Endothelial cell of umbilical vein (primary cell): ENCODE measurements at regions not wholly inside any gene's neighbourhood (a gene's known extent, or its start where the extent isn't known, plus 50 kb on each side); places are given as distances from the start of the nearest gene placed in this dataset.

ENCODE experiments used
- BruUV-seq: library from RNA; stranded (reverse); fragments of 400-500 nt; replicated peaks from 2 replicates; lab custom pipeline; 2021; lab: Mats Ljungman, UMichigan
- CTCF ChIA-PET: fragments of 300-600, 350-600 bp; sonication (Branson Sonifier 250); formaldehyde crosslinking; loops from one replicate; lab custom pipeline; 2021; ENCODE audit warnings: antibody characterized with exemption, inconsistent platforms; lab: Charles Lee
- POLR2A ChIA-PET: fragments of 300-600, 350-600 bp; sonication (Branson Sonifier 250); formaldehyde crosslinking; loops from one replicate; lab custom pipeline; 2021; ENCODE audit warnings: antibody characterized with exemption, inconsistent platforms; lab: Charles Lee
- DNase-seq: peaks from one replicate; pipeline ENCODE4 v3.0.0-alpha.2; 2011; ENCODE audit warnings: low read depth, low spot score
- FAIRE-seq: peaks from 2 replicates; lab custom pipeline; 2011; peaks lifted over from hg19 to GRCh38; lab: Jason Lieb, UNC
- H2AFZ ChIP-seq: 2 replicates; pipeline ENCODE4 v1.6.0; 2012; ENCODE audit warnings: low read depth, low read length, control low read depth, inconsistent platforms
- H3K27ac ChIP-seq: 2 replicates; pipeline ENCODE4 v1.5.1; 2011; ENCODE audit warnings: low read depth, mild to moderate bottlenecking, control low read depth, low read length, moderate library complexity; ENCODE audit not compliant: insufficient read depth
- H3K27me3 ChIP-seq, 2 experiments: 2 replicates each; pipeline versions ENCODE4 v1.6.0 to v1.6.1; 2011; ENCODE audit warnings: low read length in 2 of 2, mixed read lengths in 1 of 2; ENCODE audit not compliant: control insufficient read depth in 2 of 2, insufficient read depth in 2 of 2
- H3K36me3 ChIP-seq, 2 experiments: 2 replicates in 1 of 2; 3 replicates in 1 of 2; pipeline ENCODE4 v1.5.1; 2011; ENCODE audit warnings: low read length in 2 of 2, mild to moderate bottlenecking in 1 of 2, moderate library complexity in 1 of 2; ENCODE audit not compliant: control insufficient read depth in 2 of 2, insufficient read depth in 2 of 2; ENCODE audit errors: extremely low read depth in 1 of 2
- H3K4me1 ChIP-seq: 3 replicates; pipeline ENCODE4 v1.5.1; 2011; ENCODE audit warnings: mild to moderate bottlenecking, low read length; ENCODE audit not compliant: control insufficient read depth, insufficient read depth; ENCODE audit errors: extremely low read depth
- H3K4me2 ChIP-seq: 2 replicates; pipeline ENCODE4 v1.6.1; 2011; ENCODE audit warnings: low read length, control low read depth, mixed read lengths; ENCODE audit not compliant: insufficient read depth
- H3K4me3 ChIP-seq, 3 experiments: fragments of 200-600 bp in 1 of 3; sonication (generic), shearing (Covaris generic) in 1 of 3; replicated peaks in 1 of 3; 2 replicates each; pipeline ENCODE4 v1.5.1; 2011 to 2016; ENCODE audit warnings: control low read depth in 3 of 3, low read length in 3 of 3, mild to moderate bottlenecking in 2 of 3, inconsistent platforms in 1 of 3, low read depth in 1 of 3, moderate library complexity in 1 of 3; ENCODE audit not compliant: insufficient read depth in 1 of 3
- H3K79me2 ChIP-seq: 2 replicates; pipeline ENCODE4 v1.6.0; 2012; ENCODE audit warnings: low read length, inconsistent platforms; ENCODE audit not compliant: control insufficient read depth, insufficient read depth
- H3K9ac ChIP-seq: replicated peaks from 2 replicates; pipeline ENCODE3; 2011; ENCODE audit warnings: low read length, control low read depth; ENCODE audit not compliant: insufficient read depth; ENCODE audit errors: extremely low read depth
- H3K9me1 ChIP-seq: replicated peaks from 3 replicates; pipeline ENCODE4 v1.6.0; 2011; ENCODE audit warnings: mild to moderate bottlenecking, low read length; ENCODE audit not compliant: control insufficient read depth, insufficient read depth; ENCODE audit errors: extremely low read depth
- H3K9me3 ChIP-seq: replicated peaks from 2 replicates; pipeline ENCODE4 v1.5.1; 2012; ENCODE audit warnings: low read length, inconsistent platforms; ENCODE audit not compliant: control insufficient read depth, insufficient read depth
- H4K20me1 ChIP-seq: replicated peaks from 2 replicates; pipeline ENCODE3; 2011; ENCODE audit warnings: mild to moderate bottlenecking, low read length; ENCODE audit not compliant: control insufficient read depth, insufficient read depth; ENCODE audit errors: extremely low read depth
- EZH2 ChIP-seq: IDR thresholded peaks from 2 replicates; pipeline ENCODE4 v1.6.1; 2012; ENCODE audit warnings: borderline replicate concordance, low read depth, mild to moderate bottlenecking, moderate library complexity, low read length, inconsistent platforms; ENCODE audit not compliant: severe bottlenecking
- FOS ChIP-seq: IDR thresholded peaks from 2 replicates; pipeline ENCODE4 v1.6.1; 2011; ENCODE audit warnings: mild to moderate bottlenecking, low read length, moderate library complexity, borderline replicate concordance; ENCODE audit not compliant: insufficient read depth
- GATA2 ChIP-seq: IDR thresholded peaks from 2 replicates; pipeline ENCODE4 v1.7.0; 2011; ENCODE audit warnings: low read depth, mild to moderate bottlenecking, moderate library complexity, mixed read lengths, low read length; ENCODE audit not compliant: insufficient read length, insufficient read depth
- JUN ChIP-seq: IDR thresholded peaks from 2 replicates; pipeline ENCODE4 v1.6.1; 2011; ENCODE audit warnings: borderline replicate concordance, low read depth; ENCODE audit not compliant: insufficient read length, insufficient read depth
- MYC ChIP-seq: IDR thresholded peaks from one replicate; pipeline ENCODE4 v1.6.1; 2011; ENCODE audit warnings: mild to moderate bottlenecking, low read depth, low read length
- POLR2A ChIP-seq: IDR thresholded peaks from 2 replicates; pipeline ENCODE4 v1.6.1; 2012; ENCODE audit warnings: low read depth, mild to moderate bottlenecking, control low read depth, low read length
- POLR2AphosphoS5 ChIP-seq: IDR thresholded peaks from 2 replicates; pipeline ENCODE4 v1.6.1; 2012; ENCODE audit warnings: low read depth, mild to moderate bottlenecking, control low read depth, low read length, moderate library complexity; ENCODE audit not compliant: insufficient read depth
- dilution Hi-C: fragments of 300-500 bp; cut with MboI; formaldehyde crosslinking; loops from one replicate; pipeline ENCODE4 v1.15.0; 2019; ENCODE audit warnings: low sequenced_read_pairs; ENCODE audit not compliant: extremely low pct_ligation_motif_present
- intact Hi-C: fragments of 100-400 bp; cut with micrococcal nuclease; formaldehyde crosslinking; loops from one replicate; pipeline ENCODE4 v1.10.0; 2022
- TF ChIP-seq, protein P1 (sequence below): IDR thresholded peaks from 2 replicates; pipeline ENCODE4 v1.6.1; 2011; ENCODE audit not compliant: insufficient read depth, insufficient read length
- TF ChIP-seq, protein P2 (sequence below), 2 donors: IDR thresholded peaks; 1 replicate in 1 of 2; 2 replicates in 1 of 2; pipeline ENCODE4 v1.5.1; 2011; ENCODE audit warnings: low read length in 2 of 2, mild to moderate bottlenecking in 2 of 2, moderate library complexity in 2 of 2, control low read depth in 1 of 2, inconsistent platforms in 1 of 2, low read depth in 1 of 2; ENCODE audit not compliant: insufficient read depth in 1 of 2; ENCODE audit errors: extremely low read depth in 1 of 2

DNA sequence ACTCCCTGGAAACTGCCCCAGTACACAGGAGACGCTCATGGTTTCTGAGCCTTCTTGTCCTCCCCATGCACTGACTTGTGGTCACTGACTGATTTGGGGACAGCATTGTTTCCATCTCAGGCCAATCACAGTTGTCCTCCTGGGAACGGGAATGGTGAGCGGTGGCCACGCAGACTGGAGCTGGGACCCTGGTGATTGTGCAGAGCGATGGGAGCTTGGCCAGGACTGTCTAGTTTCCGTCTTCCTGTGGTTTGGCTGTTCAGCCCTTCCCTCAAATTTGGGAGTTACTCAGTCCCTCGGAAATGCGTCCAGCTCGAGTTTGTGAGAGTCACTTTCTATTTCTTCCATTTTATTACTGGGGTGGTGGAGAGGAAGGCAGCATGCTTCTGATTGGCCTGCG is 250.9 kb downstream of the ACTR3B start:
- H3K9me3 ChIP-seq = peaks cover 2% of the 10 kb centered on the region
- ChIA-PET POLR2A (no interaction called here), CTCF (no interaction called here)
- H3K9me1 ChIP-seq = no peaks in the 10 kb centered on the region
- FAIRE-seq (no peak), DNase-seq (no peak)
- no peak overlapping the region for H3K4me3 ChIP-seq
- TF ChIP-seq POLR2AphosphoS5 (no peak), POLR2A (no peak), JUN (no peak), MYC (no peak), EZH2 (no peak), FOS (no peak), GATA2 (no peak)
- TF ChIP-seq, protein P1, sequence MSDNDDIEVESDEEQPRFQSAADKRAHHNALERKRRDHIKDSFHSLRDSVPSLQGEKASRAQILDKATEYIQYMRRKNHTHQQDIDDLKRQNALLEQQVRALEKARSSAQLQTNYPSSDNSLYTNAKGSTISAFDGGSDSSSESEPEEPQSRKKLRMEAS = no peak
- TF ChIP-seq, protein P2, sequence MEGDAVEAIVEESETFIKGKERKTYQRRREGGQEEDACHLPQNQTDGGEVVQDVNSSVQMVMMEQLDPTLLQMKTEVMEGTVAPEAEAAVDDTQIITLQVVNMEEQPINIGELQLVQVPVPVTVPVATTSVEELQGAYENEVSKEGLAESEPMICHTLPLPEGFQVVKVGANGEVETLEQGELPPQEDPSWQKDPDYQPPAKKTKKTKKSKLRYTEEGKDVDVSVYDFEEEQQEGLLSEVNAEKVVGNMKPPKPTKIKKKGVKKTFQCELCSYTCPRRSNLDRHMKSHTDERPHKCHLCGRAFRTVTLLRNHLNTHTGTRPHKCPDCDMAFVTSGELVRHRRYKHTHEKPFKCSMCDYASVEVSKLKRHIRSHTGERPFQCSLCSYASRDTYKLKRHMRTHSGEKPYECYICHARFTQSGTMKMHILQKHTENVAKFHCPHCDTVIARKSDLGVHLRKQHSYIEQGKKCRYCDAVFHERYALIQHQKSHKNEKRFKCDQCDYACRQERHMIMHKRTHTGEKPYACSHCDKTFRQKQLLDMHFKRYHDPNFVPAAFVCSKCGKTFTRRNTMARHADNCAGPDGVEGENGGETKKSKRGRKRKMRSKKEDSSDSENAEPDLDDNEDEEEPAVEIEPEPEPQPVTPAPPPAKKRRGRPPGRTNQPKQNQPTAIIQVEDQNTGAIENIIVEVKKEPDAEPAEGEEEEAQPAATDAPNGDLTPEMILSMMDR (IDR thresholded peaks at IDR 0.05; ENCODE audit: extremely low read depth in 1 of 2, insufficient read depth in 1 of 2, low read depth in 1 of 2, low read length in 2 of 2) = no peak
- no peak overlapping the region for H2AFZ ChIP-seq
- no peaks in the 10 kb centered on the region for H4K20me1 ChIP-seq
- H3K27me3 ChIP-seq = no peaks in the 10 kb centered on the region
- no peaks in the 10 kb centered on the region for H3K36me3 ChIP-seq
- H3K9ac ChIP-seq = no peak overlapping the region
- H3K4me1 ChIP-seq = no peaks in the 10 kb centered on the region
- intact Hi-C loops = no loop called here
- dilution Hi-C loops = no loop called here
- no peak overlapping the region for H3K4me2 ChIP-seq
- BruUV-seq = no TSS peak
- H3K79me2 ChIP-seq = no peaks in the 10 kb centered on the region
- H3K27ac ChIP-seq = no peak overlapping the region
